Mammary epithelial cell (primary cell): ENCODE measurements at regions not wholly inside any gene's neighbourhood (a gene's known extent, or its start where the extent isn't known, plus 50 kb on each side); places are given as distances from the start of the nearest gene placed in this dataset.

Experiments
- CTCF ChIP-seq, 2 donors: IDR thresholded peaks in 1 of 2; conservative IDR thresholded peaks in 1 of 2; 2 replicates each; pipeline ENCODE4 v1.5.1; 2011 to 2012; ENCODE audit warnings: inconsistent platforms in 2 of 2, low read length in 2 of 2, mild to moderate bottlenecking in 2 of 2, control low read depth in 1 of 2, low read depth in 1 of 2; ENCODE audit not compliant: insufficient read depth in 1 of 2; ENCODE audit errors: extremely low read depth in 1 of 2
- EZH2 ChIP-seq: IDR thresholded peaks from 2 replicates; pipeline ENCODE4 v1.6.1; 2012; ENCODE audit warnings: low read length, inconsistent platforms, borderline replicate concordance

DNA sequence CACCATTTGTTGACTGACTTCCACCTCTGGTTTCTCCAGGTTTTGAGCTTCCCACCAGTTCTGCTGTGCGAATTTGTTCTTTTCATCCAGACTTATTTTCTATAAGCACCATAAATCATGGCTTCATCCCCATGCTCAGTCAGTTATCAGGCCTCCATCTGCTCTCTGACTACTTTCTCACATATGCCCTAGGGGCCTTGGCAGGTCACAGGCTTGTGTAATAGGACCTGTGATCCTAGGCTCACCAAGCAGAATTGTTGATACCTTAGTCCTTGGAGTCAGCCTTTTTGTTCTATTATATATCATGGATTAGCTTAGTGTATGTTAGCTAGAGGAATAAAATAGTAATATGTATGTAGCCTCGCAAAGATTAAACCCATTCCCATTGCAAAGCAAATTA is 284.2 kb upstream of the TANK start:
- TF ChIP-seq EZH2: no peak
- TF ChIP-seq CTCF (conservative IDR thresholded peaks at IDR 0.05 in 1 of 2, IDR thresholded peaks at IDR 0.05 in 1 of 2; ENCODE audit: extremely low read depth in 1 of 2, insufficient read depth in 1 of 2, low read depth in 1 of 2, low read length in 2 of 2): no peak
